ENCODE measurements at regions not wholly inside any gene's neighbourhood (a gene's known extent, or its start where the extent isn't known, plus 50 kb on each side); places are given as distances from the start of the nearest gene placed in this dataset.
A peak's percentile ranks its signal among the peaks of the same experiment; 100 is the strongest.

DNA sequence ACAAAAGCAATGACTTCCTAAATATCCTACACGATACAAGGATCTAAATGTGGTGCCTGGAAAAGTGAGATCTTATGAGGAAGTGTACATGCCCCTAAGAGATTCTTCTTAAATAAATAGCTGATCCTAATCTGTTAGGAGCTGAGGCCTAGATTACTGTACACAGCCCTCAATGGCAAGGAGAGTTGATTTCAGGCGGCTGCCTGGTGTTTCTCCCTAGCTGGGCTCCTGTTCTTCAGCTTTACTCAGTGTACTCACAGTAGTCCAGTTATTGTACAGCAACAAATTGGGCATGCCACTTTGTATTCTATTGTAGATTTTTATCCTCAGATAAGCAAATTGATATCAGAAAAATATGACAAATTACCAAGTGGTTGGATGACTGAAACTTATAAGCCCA, 358.2 kb upstream of the PDGFD start:
- no peak for DNase-seq

DNA sequence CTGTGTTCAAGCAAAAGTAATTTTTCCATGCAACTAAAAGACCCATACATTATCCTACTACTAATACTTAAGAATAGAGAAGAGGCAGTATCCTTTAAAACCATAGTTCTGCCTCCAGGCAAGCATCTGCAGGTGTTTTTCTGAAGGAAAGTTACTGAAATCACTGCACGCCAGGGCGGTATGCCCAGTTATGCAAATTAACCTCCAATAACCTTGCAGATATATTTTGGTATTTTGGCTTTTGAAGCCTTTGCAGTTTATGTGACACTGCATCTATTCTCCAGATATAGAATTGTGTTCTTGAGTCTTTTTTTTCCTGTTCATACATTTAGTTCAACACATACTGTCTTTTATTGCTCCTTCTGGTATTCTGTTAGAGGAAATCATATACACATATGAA, 346.2 kb upstream of the PDGFD start:
- no peak for DNase-seq

DNA sequence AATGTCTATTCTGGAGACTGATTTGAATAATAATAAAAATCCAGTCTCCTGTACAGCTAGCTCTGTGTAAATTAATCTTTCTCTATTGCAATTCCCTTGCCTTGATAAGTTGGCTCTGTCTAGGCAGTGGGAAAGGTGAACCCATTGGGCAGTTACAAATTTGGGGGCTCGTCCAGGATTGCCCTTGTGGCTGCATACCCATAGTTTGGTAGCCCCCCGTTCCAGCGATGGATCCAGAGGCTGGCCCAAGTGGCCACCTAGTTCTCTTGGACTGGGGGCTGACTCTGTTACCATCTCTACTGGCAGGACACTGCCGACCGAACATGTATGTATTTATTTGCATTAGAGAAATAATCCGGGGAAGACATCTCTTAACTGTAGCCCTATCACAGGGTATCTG, 326.2 kb upstream of the PDGFD start:
- DNase-seq: peak in 1 of 2 experiments; percentile 14

DNA sequence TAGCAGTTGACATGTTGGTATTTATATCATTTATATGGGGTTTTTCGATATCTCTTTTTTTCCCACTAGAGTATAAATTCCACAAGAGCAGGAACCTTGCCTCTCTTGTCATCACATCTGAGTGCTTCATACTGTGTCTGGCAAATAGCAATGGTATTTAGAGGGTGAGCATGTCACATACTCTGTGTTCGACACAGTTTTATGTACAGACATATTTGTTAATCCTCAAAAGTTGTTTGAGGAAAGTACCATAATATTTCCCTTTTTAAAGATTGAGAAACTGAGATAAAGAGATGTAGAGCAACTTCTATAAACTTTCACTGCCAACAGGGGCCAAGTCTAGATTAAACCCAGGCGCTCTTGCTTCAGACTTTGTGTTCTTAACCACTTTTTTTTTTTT, 324.6 kb upstream of the PDGFD start:
- no peak for DNase-seq

DNA sequence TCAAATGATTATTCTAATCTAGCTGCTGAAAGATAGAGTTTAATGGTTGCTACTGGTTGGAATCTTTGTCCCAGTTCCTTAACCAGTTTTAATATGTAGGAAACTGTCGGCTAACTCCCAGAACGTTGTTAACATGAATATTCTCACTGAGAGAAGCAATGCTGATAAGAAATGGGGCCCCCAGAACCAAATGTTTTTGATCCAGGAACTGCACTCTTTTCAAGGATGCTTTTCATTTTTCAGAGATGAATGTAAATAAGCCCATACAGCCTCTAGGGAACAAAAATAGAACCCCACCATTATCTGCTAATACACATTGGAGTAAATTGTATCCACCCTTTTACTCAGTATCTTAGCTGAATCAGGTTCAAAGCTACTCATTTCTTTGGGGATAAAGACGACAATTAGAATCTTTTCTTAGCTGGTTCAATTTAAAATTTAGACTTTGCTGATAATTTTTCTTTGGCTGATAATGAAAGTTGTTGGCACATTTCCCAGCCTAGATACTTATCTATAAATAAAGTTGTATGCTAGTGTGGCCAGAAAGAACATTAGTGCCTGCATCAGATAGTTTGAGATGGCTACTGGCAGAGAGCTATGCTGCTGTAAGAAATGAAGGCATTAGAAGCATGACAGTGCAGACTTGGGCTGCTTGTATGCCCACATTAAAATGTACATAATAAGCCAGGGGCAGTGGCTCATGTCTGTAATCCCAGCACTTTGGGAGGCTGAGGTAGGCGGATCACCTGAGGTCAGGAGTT, 323.3 kb upstream of the PDGFD start:
- no peak for DNase-seq

DNA sequence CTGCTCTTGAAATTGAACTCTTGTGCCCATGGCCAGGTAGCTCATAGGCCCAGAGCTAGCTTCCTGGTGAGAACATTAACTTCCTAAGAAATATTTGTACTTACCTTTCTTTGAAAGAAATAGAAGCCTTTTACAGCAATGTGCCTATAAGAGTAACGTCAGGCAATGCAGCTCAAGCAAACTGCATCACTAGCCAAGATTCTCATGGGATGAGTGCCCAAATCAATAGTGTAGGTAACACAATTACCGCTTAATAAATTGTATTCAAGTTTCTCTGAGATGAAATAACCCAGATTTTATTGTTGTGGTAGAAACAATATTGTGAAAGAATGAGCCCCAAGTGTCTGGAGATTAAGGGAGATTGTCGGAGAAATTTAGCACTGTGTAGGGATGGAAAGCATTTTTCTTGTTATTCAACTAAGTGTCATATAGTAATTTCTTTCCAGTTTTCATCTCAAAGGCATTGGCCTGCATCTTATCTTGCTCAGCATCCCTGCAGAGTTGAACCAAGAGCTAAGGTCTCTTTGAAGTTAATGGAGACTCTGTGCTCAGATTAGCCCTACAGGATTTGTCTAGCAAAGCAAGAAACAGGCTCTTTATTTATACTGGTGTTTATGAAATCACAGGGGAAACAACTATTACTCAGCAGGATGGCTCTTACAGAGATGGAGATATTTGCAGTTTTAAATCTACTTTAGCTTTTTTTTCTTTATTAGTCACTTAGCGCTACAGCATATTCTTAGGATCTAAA, 321.0 kb upstream of the PDGFD start:
- no peak for DNase-seq

DNA sequence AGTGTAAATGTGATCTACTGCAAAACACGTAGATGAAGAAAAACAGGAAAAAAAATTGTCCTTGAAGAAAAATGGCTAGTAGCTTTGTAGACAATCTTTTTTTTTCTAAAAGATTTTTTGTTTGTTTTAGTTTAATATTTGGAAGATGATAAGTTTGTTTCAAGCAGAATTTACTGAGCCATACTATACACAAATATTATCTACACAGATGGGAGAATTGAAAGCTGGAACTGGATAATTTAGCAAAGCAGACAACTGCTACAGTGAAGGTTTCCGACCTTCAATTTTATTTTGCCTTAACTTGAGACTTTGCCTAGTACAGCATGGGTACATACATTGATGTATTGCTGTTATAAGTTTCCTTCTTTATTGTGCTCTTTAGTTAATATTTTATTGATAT, 313.0 kb upstream of the PDGFD start:
- no peak for DNase-seq

DNA sequence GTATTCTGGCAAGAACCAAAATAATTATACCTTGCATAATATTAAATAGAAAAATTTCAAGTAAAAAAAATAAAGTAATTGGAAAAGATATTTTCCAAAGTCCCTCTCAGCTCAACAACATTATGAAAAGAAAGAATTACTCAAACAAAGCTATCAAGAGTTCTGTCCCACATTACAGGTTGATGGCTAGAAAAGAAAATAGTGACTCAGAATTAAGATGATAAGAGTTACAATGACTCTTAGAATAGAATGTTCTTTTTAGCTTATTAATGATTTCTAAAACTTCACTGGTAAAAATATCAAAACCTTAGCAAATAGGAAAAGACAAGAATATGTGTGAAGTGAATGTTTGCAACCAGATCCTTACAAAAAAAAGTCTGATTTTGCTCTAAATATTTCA, 312.5 kb upstream of the PDGFD start:
- no peak for DNase-seq

DNA sequence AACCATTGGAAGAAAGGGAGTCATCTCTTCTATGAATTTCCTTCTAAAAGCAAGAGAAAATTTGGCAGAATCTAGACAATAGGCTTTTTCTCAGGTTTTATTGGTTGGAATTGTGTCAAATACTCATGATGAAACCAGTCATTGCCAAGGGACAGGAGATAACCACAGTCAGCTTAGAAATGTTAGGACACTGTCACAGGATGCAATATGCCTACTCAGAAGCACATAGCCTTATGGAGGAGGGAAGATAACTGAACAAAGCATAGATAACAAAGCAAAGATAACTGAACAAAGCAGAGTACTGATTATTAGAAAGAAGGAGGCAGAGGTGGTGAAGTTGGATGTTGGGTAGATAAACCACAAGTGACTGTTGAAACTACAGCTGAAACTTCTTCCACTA, 303.5 kb upstream of the PDGFD start:
- DNase-seq: no peak

DNA sequence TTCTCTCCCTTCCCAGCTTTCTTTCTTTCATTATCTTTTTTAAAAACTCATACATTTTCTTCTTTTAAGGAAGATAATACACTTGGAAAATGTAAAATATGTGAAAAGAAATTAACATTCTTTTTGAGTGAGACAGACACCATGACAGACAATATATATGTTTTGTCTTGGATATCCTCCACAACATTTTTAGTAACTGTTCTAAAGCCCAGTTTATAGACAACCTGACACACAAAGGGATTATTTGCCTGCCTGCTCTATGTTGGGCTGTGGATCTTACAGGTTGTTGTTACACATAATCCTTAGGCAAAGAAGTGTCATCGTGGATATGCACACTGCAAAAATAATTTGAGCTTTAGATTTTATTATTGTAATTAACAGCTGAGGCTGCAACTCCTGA, 301.4 kb upstream of the PDGFD start:
- no peak for DNase-seq

DNA sequence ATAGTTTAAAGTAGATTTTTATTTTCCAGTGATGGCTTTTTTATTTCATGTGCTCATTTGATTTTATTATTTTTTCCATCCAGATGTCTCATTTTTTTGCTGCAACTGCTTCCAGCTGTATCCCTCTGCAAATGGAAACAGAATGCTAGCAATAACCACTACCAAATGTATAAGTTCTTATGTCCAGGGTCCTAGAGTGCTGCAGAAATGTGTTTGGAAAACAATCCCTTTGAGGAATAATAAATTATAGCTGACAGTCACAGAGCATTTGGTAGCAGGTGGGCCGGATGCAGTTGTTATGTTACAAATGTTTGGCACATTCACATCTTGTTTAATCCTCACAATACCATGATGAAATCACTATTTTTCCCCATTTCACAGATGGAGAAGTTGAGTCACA, 300.7 kb upstream of the PDGFD start:
- DNase-seq: no peak

DNA sequence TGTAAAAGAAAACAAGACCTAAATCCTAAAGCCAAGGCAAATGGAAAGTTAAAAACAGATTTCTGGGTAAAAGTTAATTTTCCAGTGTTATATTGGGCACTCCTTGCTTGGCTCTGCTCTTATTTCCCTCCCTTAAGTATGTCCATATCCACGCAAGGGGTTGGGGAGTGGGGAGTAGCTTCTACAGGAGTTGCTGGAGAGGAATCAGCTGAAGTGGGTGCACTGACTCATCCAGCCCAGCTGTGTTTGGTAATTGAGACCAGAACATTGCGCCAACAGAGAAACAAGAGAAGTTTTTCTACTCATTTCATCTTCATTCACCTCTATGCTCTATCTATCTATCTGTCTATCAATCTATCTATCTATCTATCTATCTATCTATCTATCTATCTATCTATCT, 298.4 kb upstream of the PDGFD start:
- no peak for DNase-seq

DNA sequence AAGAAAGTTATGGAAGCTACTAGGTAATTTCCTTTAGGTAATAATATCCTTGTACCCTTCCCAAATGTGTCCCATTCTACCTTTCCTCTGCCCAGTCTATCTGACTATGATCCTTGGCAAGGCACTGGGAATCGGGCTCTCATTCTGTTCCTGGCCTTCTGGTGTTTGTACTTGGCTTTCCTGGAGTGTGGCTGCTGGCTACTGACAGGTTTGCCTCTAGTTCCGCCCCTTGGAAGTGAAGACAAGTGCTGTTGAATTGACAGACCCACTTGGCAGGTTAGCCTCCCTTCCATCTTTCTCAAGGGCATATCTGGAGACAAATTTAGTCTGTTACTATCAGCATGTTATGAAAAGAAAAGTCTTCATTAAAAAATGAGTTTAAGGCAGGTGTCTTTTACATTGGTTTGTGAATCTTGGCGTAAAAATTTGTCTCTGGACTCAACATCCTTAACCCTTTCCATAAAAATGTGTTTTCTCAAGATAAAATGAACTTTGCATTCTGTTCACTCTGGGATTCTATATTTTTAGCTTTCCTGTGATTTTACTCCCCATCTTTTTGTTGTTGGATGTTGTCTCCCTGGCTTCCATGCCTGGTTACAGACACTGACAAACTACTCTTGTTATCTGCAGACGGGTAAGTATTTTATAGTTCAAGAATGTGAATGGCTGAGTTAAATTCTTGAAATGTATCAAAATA, 287.4 kb upstream of the PDGFD start:
- DNase-seq: no peak

DNA sequence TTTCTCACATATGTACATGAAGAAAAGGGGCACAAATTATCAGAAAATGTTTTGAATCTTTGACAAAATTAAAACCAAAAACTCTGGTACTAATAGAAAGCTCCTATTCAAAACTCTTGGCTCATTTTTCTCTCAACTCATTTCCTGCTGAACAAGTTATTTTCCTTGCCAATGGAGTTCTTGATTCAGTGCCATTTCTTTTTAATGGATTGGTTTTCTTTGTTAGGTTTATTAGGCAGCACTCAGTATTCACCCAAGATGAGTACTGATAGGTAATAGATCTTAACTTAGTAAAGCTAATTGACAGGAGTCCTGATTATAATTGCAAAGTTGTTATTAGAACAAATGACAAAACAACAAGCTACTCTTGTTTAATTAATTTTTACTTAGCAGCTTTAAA, 279.4 kb upstream of the PDGFD start:
- DNase-seq: no peak

DNA sequence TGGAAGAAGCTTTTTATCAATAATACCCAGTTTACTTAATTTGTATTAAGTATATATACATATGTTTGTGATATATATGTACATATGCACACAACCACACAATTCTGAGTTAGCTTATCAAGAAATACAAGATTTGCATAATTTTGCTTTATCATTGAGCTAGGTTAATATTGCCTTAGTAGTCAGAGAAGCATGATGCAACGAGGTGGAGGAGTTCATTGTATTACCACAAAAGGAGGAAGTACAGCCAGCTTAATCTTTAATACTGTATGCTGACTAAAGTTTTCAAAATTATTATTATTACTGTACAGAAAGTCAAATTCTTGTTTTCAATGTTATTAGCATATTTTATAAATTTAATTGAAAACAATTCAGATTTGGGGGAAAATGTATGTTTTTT, 278.4 kb upstream of the PDGFD start:
- DNase-seq: no peak

DNA sequence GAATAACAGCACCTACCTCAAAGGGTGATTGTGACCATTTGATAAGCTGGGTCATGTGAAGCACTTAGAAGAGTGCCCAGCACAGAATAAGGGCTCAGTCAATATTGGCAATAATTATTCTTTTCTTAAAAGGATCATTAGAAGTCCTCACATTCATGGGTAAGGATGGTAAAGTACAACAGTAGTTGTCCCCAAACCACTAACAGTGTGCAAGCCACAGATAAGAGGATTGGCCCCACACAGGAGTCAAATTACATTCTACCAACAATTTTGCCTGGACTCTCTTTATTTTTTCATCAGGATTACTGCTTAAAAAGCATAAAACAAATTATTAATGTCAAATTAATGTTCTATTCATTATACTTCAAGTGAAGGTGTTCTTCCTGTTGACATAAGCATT, 271.5 kb upstream of the PDGFD start:
- no peak for DNase-seq

DNA sequence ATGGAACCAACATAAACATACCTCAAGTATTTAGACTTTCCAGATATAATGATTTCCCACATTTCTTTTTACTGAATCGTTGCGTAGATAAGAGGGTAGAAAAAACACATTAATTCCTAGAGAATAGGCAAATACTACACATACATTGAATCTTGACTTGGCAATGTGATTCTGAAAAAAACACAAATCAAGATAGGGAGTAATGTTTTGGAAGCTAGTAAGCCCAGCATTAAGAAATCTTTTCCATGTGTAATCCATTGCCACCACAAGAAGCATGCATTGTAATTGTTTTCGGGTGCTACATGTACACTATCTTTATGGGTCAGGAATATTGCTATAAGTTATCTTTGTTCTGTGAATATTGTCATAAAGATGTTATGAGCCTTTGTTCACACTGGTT, 269.8 kb upstream of the PDGFD start:
- no peak for DNase-seq

DNA sequence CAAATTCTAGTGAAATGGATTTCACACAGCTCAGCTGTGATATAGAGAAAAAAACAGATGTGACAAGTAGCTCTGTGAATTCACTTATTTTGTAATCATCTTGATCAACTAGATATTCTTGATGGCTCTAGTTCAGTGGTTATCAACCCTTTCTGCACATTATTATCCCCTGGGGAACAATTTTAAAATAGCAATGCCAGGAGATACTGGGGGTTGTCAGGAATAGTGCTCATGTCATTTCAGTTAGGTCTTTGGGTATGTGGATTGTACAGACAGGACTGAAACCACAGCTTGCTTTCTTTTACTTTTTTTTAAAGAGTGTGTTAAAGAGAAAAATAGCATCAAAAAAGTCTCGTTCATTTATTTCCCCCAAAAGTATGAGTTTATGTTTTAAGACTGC, 269.0 kb upstream of the PDGFD start:
- DNase-seq: no peak

DNA sequence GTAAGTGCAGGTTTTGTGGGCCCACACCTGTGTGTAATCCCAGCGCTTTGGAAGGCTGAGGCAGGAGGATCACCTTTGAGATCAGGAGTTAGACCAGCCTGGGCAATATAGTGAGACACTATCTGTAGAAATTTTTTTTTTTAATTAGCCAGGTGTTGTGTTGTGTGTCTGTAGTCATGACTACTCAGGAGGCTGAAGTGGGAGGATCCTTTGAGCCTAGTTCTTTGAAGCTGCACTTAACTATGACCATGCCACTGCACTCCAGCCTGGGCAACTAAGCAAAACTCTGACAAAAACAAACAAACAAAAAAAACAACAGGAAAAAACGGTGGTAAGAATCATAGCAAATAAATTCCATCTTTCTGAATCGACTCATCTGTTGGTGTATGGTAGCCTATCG, 268.6 kb upstream of the PDGFD start:
- no peak for DNase-seq

DNA sequence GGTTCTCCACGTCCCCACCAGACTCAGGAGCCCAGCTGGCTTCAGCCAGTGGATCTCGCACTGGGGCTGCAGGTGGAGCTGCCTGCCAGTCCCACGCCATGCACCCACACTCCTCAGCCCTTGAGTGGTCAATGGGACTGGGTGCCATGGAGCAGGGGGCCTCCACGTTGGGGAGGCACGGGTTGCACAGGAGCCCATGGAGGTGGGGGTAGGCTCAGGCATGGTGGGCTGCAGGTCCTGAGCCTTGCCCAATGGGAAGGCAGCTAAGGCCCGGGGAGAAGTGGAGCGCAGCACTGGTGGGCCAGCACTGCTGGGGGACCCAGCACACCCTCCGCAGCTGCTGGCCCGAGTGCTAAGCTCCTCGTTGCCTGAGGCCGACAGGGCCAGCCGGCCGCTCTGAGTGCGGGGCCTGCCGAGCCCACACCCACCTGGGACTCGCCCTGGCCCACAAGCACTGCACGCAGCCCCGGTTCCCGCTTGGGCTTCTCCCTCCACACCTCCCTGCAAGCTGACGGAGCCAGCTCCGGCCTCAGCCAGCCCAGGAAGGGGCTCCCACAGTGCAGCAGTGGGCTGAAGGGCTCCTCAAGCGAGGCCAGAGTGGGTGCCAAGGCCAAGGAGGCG, 258.5 kb upstream of the PDGFD start:
- DNase-seq: no peak

DNA sequence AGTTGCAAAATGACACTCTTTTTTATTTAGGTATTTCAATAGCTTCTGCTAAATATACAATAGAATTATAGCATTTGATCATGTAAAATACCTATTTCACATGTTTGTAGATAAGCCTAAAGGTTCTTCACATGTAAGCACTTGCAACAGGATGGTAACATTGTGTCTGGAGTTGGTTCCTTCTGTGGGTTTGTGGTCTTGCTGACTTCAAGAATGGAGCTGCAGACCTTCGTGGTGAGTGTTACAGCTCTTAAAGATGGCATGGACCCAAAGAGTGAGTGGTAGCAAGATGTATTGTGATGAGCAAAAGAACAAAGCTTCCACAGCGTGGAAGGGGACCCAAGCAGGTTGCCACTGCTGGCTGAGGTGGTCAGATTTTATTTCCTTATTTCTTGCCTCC, 246.4 kb upstream of the PDGFD start:
- DNase-seq: no peak

DNA sequence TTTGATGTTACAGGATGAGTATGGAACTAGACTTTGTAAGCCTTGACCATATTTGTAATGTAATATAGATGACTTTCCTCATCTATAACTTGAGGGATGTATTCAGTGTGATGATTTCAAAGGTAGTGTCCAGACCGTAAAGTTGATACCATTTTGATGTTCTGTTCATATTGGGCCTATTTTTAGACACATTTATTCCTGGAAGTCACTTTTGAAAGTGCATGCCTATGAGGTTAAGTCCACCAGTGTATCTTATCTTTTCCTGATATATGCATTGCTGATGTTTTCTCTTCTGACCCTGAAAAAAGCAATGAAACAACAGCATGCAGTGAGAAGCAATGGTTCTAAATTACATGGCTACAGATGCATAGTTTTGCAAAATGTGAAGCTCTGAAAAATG, 244.7 kb upstream of the PDGFD start:
- no peak for DNase-seq

DNA sequence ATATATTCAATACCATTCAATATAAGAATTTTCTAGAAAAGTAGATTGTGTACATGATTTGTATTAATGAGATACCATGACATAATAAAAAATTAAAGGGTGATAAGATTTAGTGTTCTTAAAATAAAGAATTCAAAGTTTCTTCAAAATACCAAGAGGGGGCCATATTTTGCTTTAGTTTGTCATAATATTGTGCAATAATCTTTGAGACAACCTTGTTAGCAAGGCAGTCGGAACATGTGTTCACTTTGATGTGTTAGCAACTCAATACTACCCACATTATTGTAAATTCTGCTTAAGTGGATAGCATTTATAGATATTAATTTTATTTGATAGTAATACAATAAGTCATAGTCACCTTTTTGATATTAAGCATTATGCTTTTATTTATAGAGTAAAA, 241.3 kb upstream of the PDGFD start:
- DNase-seq: no peak
